Effector CD4-positive, alpha-beta T cell (primary cell): ENCODE measurements at regions not wholly inside any gene's neighbourhood (a gene's known extent, or its start where the extent isn't known, plus 50 kb on each side); places are given as distances from the start of the nearest gene placed in this dataset.

Source experiments
- DNase-seq: peaks from one replicate; pipeline ENCODE4 v3.0.0-alpha.2; 2020

DNA sequence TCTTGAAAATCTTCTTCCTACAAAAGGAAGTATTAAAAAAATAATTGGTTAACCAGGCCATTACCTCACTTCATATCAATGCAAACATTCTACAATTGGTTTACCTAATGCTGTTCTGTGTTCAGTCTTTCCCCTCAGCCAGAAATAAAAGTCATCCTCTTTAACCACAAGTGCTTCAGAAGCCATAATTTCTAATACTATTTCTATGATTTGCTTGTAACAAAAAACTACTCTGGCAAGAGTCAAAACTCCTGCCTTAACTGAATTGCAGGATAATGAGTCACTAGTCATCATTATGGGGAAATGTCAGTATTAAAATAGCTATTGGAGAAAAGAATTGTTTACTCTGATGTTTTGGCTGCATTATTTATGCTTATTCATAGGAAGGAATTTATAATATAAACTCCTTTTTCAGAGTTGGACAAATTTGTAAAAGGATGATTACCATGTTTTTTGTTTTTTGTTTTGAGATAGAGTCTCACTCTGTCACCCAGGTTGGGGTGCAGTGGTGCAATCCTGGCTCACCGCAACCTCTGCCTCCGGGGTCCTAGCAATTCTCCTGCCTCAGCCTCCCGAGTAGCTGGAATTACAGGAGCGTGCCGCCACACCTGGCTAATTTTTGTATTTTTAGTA lies 55.5 kb upstream of the ODAD2 start:
- DNase-seq = no peak

DNA sequence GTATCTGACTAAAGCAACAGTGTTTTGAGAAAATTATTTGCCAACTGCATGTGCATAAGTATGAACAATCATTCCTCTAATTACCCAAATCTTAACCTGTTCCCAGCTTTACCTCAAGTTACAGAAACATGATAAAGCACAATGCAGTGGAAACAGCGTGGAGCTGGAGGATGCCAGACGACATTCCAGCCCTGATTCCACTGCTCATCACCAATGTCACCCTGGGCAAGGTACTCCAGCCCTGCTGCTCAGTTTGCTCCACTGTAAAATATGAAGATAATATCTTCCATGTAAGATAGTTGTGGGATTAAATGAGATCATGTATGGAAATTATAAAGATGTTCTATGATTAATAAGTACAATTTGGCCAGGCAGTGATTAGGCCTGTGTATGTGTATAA lies 50.4 kb upstream of the ODAD2 start:
- DNase-seq = no peak
